MM.1S (cell line): ENCODE measurements at regions not wholly inside any gene's neighbourhood (a gene's known extent, or its start where the extent isn't known, plus 50 kb on each side); places are given as distances from the start of the nearest gene placed in this dataset.

Experiments
- DNase-seq: peaks from one replicate; pipeline ENCODE4 v3.0.0-alpha.2; 2015
- H2AFZ ChIP-seq: fragments of 300-600 bp; sonication (generic); 2 replicates; pipeline ENCODE4 v1.6.0; 2016; ENCODE audit warnings: antibody characterized with exemption, low read length
- H3F3A ChIP-seq: fragments of 300-600 bp; sonication (generic); 2 replicates; pipeline ENCODE4 v1.6.1; 2016; ENCODE audit warnings: mild to moderate bottlenecking, antibody characterized with exemption, low read length, moderate library complexity, mixed read lengths; ENCODE audit not compliant: insufficient read depth
- H3K27ac ChIP-seq: fragments of 300-600 bp; sonication (generic); 2 replicates; pipeline ENCODE4 v1.5.1; 2016; ENCODE audit warnings: mild to moderate bottlenecking, low read length
- H3K27me3 ChIP-seq: fragments of 300-600 bp; sonication (generic); replicated peaks from 2 replicates; pipeline ENCODE4 v1.6.0; 2016; ENCODE audit warnings: low read length; ENCODE audit not compliant: insufficient read depth
- H3K36me3 ChIP-seq: fragments of 300-600 bp; sonication (generic); replicated peaks from 2 replicates; pipeline ENCODE4 v1.6.1; 2016; ENCODE audit warnings: mild to moderate bottlenecking, low read length, mixed read lengths; ENCODE audit not compliant: insufficient read depth
- H3K4me1 ChIP-seq: fragments of 300-600 bp; sonication (generic); 2 replicates; pipeline ENCODE4 v1.6.1; 2016; ENCODE audit warnings: low read length, mixed read lengths
- H3K4me2 ChIP-seq: fragments of 300-600 bp; sonication (generic); 2 replicates; pipeline ENCODE4 v1.6.0; 2016; ENCODE audit warnings: low read depth, low read length
- H3K4me3 ChIP-seq: fragments of 300-600 bp; sonication (generic); 2 replicates; pipeline ENCODE4 v1.5.1; 2016; ENCODE audit warnings: low read length, mixed read lengths
- H3K79me2 ChIP-seq: fragments of 300-600 bp; sonication (generic); 2 replicates; pipeline ENCODE4 v1.6.1; 2016; ENCODE audit warnings: mixed run types, low read length, mixed read lengths
- H3K9ac ChIP-seq: fragments of 300-600 bp; sonication (generic); 2 replicates; pipeline ENCODE4 v1.6.1; 2016; ENCODE audit warnings: low read length, mixed read lengths
- H3K9me2 ChIP-seq: fragments of 300-600 bp; sonication (generic); replicated peaks from 2 replicates; pipeline ENCODE4 v1.6.1; 2016; ENCODE audit warnings: mild to moderate bottlenecking, low read length, mixed read lengths; ENCODE audit not compliant: insufficient read depth
- H3K9me3 ChIP-seq: fragments of 300-600 bp; sonication (generic); replicated peaks from 2 replicates; pipeline ENCODE4 v1.6.1; 2016; ENCODE audit warnings: mild to moderate bottlenecking, low read length, mixed read lengths; ENCODE audit not compliant: insufficient read depth
- H4K20me1 ChIP-seq: fragments of 300-600 bp; sonication (generic); 2 replicates; pipeline ENCODE4 v1.6.1; 2016; ENCODE audit warnings: mild to moderate bottlenecking, low read length, moderate library complexity, mixed read lengths; ENCODE audit not compliant: insufficient read depth
- EZH2 ChIP-seq: fragments of 300-600 bp; sonication (generic); optimal IDR thresholded peaks from 2 replicates; pipeline ENCODE3; 2017; ENCODE audit warnings: low read depth, mild to moderate bottlenecking, antibody characterized with exemption, low read length, mixed read lengths
- EZH2phosphoT487 ChIP-seq: fragments of 300-600 bp; sonication (generic); IDR thresholded peaks from 2 replicates; pipeline ENCODE4 v1.6.1; 2018; ENCODE audit warnings: antibody characterized with exemption, low read length
- TF ChIP-seq, protein P1 (sequence below): fragments of 300-600 bp; sonication (generic); IDR thresholded peaks from 2 replicates; pipeline ENCODE4 v1.5.1; 2016; ENCODE audit warnings: antibody characterized with exemption, low read length, mixed read lengths

DNA sequence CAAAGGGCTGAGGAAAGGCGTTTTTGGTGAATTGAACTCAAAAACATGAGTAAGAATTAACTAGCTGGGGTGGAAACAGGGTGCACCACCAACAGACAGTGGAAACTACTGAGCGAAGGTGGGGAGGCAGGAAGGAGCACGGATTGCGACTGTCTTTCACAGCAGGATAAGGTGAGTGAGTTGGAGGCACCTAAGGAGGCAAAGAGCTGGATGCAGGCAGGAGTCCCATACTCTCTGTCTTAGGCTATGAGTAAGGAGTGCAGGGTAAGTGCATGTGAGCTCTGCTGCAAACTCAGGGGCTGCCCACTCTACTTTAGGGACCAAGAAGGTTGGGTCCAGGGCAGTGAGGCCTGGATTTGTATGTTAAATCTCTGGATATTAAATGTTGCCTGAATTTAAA, 333.1 kb upstream of the ZNF521 start:
- no peaks in the 10 kb centered on the region for H3K27me3 ChIP-seq
- H3K9me2 ChIP-seq = no peaks in the 10 kb centered on the region
- H2AFZ ChIP-seq = no peak overlapping the region
- DNase-seq = no peak
- H3K4me1 ChIP-seq = no peaks in the 10 kb centered on the region
- no peak for TF ChIP-seq EZH2phosphoT487
- TF ChIP-seq, protein P1, sequence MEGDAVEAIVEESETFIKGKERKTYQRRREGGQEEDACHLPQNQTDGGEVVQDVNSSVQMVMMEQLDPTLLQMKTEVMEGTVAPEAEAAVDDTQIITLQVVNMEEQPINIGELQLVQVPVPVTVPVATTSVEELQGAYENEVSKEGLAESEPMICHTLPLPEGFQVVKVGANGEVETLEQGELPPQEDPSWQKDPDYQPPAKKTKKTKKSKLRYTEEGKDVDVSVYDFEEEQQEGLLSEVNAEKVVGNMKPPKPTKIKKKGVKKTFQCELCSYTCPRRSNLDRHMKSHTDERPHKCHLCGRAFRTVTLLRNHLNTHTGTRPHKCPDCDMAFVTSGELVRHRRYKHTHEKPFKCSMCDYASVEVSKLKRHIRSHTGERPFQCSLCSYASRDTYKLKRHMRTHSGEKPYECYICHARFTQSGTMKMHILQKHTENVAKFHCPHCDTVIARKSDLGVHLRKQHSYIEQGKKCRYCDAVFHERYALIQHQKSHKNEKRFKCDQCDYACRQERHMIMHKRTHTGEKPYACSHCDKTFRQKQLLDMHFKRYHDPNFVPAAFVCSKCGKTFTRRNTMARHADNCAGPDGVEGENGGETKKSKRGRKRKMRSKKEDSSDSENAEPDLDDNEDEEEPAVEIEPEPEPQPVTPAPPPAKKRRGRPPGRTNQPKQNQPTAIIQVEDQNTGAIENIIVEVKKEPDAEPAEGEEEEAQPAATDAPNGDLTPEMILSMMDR = no peak
- no peak for TF ChIP-seq EZH2
- H3K36me3 ChIP-seq = no peaks in the 10 kb centered on the region
- H3F3A ChIP-seq = no peaks in the 10 kb centered on the region
- H4K20me1 ChIP-seq = no peaks in the 10 kb centered on the region
- H3K4me3 ChIP-seq = no peak overlapping the region
- H3K9me3 ChIP-seq = no peaks in the 10 kb centered on the region
- no peak overlapping the region for H3K9ac ChIP-seq
- H3K4me2 ChIP-seq = no peak overlapping the region
- H3K79me2 ChIP-seq = no peaks in the 10 kb centered on the region
- no peak overlapping the region for H3K27ac ChIP-seq

DNA sequence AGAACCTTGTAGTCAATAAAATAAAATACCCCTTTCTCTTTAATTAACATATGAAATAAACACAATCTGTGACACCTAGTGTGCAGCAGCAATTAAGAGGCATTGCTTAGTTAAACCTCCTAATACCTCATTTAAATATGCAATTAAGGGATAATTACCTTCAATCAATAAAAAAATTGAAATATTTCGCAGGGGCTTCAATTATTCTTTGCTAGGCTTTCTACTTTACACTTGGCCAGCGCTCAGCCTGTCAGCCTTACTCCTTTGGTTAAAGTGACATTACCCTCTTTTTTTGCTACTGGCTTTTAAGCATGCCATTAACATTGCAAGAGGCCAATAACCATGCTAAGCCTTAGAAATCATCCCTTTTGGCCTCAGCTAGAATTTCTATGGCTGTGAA, 327.5 kb upstream of the ZNF521 start:
- Histone ChIP-seq H3K4me1 (no peaks in the 10 kb centered on the region), H2AFZ (no peak overlapping the region), H3K27me3 (no peaks in the 10 kb centered on the region), H3K9me2 (no peaks in the 10 kb centered on the region), H3K9me3 (no peaks in the 10 kb centered on the region), H3K79me2 (no peaks in the 10 kb centered on the region), H3K9ac (no peak overlapping the region), H3F3A (no peaks in the 10 kb centered on the region), H3K4me2 (no peak overlapping the region), H4K20me1 (no peaks in the 10 kb centered on the region), H3K4me3 (no peak overlapping the region), H3K27ac (no peak overlapping the region), H3K36me3 (no peaks in the 10 kb centered on the region)
- TF ChIP-seq EZH2phosphoT487 = no peak
- no peak for TF ChIP-seq EZH2
- no peak for DNase-seq

DNA sequence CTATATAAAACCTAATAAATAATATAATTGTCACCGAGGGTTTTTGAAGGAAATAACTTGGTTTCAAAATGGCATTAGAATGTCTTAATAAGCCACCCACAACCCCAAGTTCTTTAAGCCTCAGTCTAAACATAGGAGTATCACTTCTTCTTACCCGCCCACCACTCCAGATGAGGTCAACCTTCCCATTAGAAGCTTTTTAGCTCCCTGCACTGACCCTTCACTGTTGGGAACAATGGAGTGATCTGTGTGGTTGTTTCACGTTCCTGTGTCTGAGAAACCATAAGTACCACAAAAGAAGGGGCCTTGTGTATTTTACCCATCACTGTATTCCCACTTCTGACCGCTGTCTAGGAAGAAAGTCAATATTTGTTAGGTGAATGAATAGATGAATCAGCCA, 326.3 kb upstream of the ZNF521 start:
- Histone ChIP-seq H3K79me2 (no peaks in the 10 kb centered on the region), H3K4me3 (no peak overlapping the region), H3F3A (no peaks in the 10 kb centered on the region), H2AFZ (no peak overlapping the region), H3K9ac (no peak overlapping the region), H3K4me2 (no peak overlapping the region), H3K9me2 (no peaks in the 10 kb centered on the region), H3K36me3 (no peaks in the 10 kb centered on the region), H3K9me3 (no peaks in the 10 kb centered on the region), H3K27ac (no peak overlapping the region), H4K20me1 (no peaks in the 10 kb centered on the region), H3K27me3 (no peaks in the 10 kb centered on the region), H3K4me1 (no peaks in the 10 kb centered on the region)
- no peak for DNase-seq
- no peak for TF ChIP-seq EZH2phosphoT487
- TF ChIP-seq, protein P1 = no peak
- no peak for TF ChIP-seq EZH2

DNA sequence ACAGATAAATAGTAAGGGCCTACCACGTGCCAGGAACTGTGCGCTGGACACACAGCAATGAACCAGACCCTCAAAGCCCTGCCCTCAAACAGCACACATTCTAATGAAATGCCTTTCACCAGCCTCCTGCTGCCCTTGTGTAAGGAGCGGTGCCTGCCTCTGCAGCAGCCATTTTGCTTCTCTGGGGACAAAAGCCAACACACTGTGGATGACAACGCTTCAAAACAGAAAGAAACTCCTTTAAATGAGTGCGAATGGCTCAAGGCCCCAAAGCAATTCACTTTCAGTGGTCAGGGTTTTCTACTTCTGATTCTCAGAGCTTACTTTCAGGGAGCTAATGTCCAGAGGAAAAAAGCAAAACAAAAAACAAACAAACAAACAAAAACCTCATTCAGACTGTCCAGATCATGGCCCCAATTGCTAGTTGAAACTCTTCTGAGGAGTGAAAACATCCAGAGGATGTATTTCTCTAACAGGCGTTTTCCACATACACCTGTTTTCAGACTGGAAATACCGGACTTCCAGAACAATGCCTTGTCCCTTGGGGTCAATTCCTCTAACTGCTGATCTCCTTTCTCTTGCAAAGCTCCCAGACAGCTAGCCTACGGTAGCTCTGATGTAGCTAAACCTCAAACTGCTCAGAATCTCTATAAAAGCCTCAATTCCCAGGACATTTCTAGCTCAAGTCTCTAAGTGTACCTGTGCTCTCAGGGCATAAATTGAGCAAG, 323.3 kb upstream of the ZNF521 start:
- DNase-seq = no peak
- no peak overlapping the region for H3K9ac ChIP-seq
- H3K27me3 ChIP-seq = no peaks in the 10 kb centered on the region
- H3K4me2 ChIP-seq = no peak overlapping the region
- no peaks in the 10 kb centered on the region for H3K9me3 ChIP-seq
- no peaks in the 10 kb centered on the region for H3K4me1 ChIP-seq
- no peaks in the 10 kb centered on the region for H4K20me1 ChIP-seq
- no peak overlapping the region for H3K27ac ChIP-seq
- no peaks in the 10 kb centered on the region for H3K36me3 ChIP-seq
- no peak overlapping the region for H2AFZ ChIP-seq
- no peaks in the 10 kb centered on the region for H3F3A ChIP-seq
- no peaks in the 10 kb centered on the region for H3K9me2 ChIP-seq
- no peaks in the 10 kb centered on the region for H3K79me2 ChIP-seq
- H3K4me3 ChIP-seq = no peak overlapping the region
- TF ChIP-seq EZH2phosphoT487 (no peak), EZH2 (no peak)
- TF ChIP-seq, protein P1 = no peak
